ENCODE measurements at regions not wholly inside any gene's neighbourhood (a gene's known extent, or its start where the extent isn't known, plus 50 kb on each side); places are given as distances from the start of the nearest gene placed in this dataset.

GRCh38 chr9:21687351-21687750, 115.1 kb upstream of the MTAP start:
- TF ChIP-seq POLR2A (IDR thresholded peaks at IDR 0.05; ENCODE audit: low read depth, low read length) (no peak), POLR2AphosphoS5 (IDR thresholded peaks at IDR 0.05; ENCODE audit: low read depth, low read length) (no peak), TAF1 (IDR thresholded peaks at IDR 0.05; ENCODE audit: low read depth, low read length) (no peak), SPI1 (IDR thresholded peaks at IDR 0.05; ENCODE audit: low read depth, low read length) (no peak), PAX5 (IDR thresholded peaks at IDR 0.05; ENCODE audit: insufficient read depth, low read length, severe bottlenecking) (no peak)

All from GM12891 (cell line).